SK-N-SH treated with all-trans-retinoic acid at 6 μM for 48 hours (cell line): ENCODE measurements at regions not wholly inside any gene's neighbourhood (a gene's known extent, or its start where the extent isn't known, plus 50 kb on each side); places are given as distances from the start of the nearest gene placed in this dataset.

Experiments used
- ARNTL ChIP-seq: fragments of 450-650 bp; formaldehyde crosslinking; IDR thresholded peaks from 2 replicates; pipeline ENCODE4 v1.5.0; 2020; ENCODE audit warnings: low read depth, mild to moderate bottlenecking, moderate library complexity, borderline replicate concordance
- ESRRG ChIP-seq: fragments of 250-450 bp; sonication (Bioruptor Pico); IDR thresholded peaks from 2 replicates; pipeline ENCODE4 v1.6.1; 2021; ENCODE audit warnings: mild to moderate bottlenecking
- OSR1 ChIP-seq: fragments of 250-450 bp; sonication (Bioruptor Pico); IDR thresholded peaks from 2 replicates; pipeline ENCODE4 v1.8.0; 2022; ENCODE audit warnings: moderate library complexity, mild to moderate bottlenecking, inconsistent platforms
- TOX ChIP-seq: fragments of 250-450 bp; sonication (Bioruptor Pico); IDR thresholded peaks from 2 replicates; pipeline ENCODE4 v1.8.0; 2021; ENCODE audit warnings: mild to moderate bottlenecking, moderate library complexity, borderline replicate concordance

- TF ChIP-seq ESRRG (CRISPR knock-in tag) = no peak
- TF ChIP-seq OSR1 = no peak
- TF ChIP-seq ARNTL (CRISPR knock-in tag) = no peak
- no peak for TF ChIP-seq TOX (CRISPR knock-in tag)
Observed at GRCh38 chr4:17301869-17302268, 210.0 kb downstream of the QDPR start.
